Activated CD4-positive, alpha-beta T cell treated with anti-CD3 and anti-CD28 coated beads, Interleukin-2, amount 10 ng/mL, durations not matched to agents 24 days and 14 days (primary cell): ENCODE measurements at regions not wholly inside any gene's neighbourhood (a gene's known extent, or its start where the extent isn't known, plus 50 kb on each side); places are given as distances from the start of the nearest gene placed in this dataset.
"Not testable (repeated sequence)": the region's sequence is repeated elsewhere in the genome, so short reads cannot be mapped to it uniquely, and the experiment has no call there.

Experiments used
- DNase-seq: peaks from one replicate; pipeline ENCODE4 v3.0.0; 2022
- H3K27ac Mint-ChIP-seq: one replicate; pipeline ENCODE4 v1.8.0; 2022; ENCODE audit warnings: mild to moderate bottlenecking, mixed read lengths
- H3K27me3 Mint-ChIP-seq: one replicate; pipeline ENCODE4 v1.8.0; 2022; ENCODE audit warnings: mixed read lengths
- H3K36me3 Mint-ChIP-seq: one replicate; pipeline ENCODE4 v1.8.0; 2022; ENCODE audit warnings: low read depth, mild to moderate bottlenecking, mixed read lengths
- H3K4me1 Mint-ChIP-seq: one replicate; pipeline ENCODE4 v1.8.0; 2021; ENCODE audit warnings: mixed read lengths
- H3K4me3 Mint-ChIP-seq: one replicate; pipeline ENCODE4 v1.8.0; 2022; ENCODE audit warnings: mild to moderate bottlenecking, moderate library complexity, mixed read lengths
- H3K9me3 Mint-ChIP-seq: one replicate; pipeline ENCODE4 v1.8.0; 2021; ENCODE audit warnings: mixed read lengths
- intact Hi-C: fragments of 100-400 bp; cut with micrococcal nuclease; formaldehyde crosslinking; loops from one replicate; pipeline ENCODE4 v1.15.1; 2023

- not testable (repeated sequence) for H3K36me3 Mint-ChIP-seq
Measured at GRCh38 chr17:5897981-5898380, 172.2 kb upstream of the WSCD1 start.

GRCh38 chr17:5898406-5898805 is 171.8 kb upstream of the WSCD1 start:
- Mint-ChIP-seq H3K9me3 (peaks cover 3% of the 10 kb centered on the region), H3K36me3 (no peaks in the 10 kb centered on the region)

More at GRCh38 chr17:5897981-5898380, 172.2 kb upstream of the WSCD1 start:
- DNase-seq, H3K4me1 Mint-ChIP-seq, H3K9me3 Mint-ChIP-seq, H3K27me3 Mint-ChIP-seq, H3K27ac Mint-ChIP-seq, intact Hi-C loops, H3K4me3 Mint-ChIP-seq: not testable (repeated sequence)

GRCh38 chr17:5899496-5900195 is 170.5 kb upstream of the WSCD1 start:
- H3K9me3 Mint-ChIP-seq = peaks cover 5% of the 10 kb centered on the region

More at GRCh38 chr17:5898406-5898805, 171.8 kb upstream of the WSCD1 start:
- Mint-ChIP-seq H3K27ac (no peak overlapping the region), H3K4me1 (no peaks in the 10 kb centered on the region), H3K27me3 (peaks cover 5% of the 10 kb centered on the region), H3K4me3 (no peak overlapping the region)
- DNase-seq = no peak
- intact Hi-C loops = no loop called here

GRCh38 chr17:5901731-5902130 is 168.4 kb upstream of the WSCD1 start:
- no peak overlapping the region for H3K27ac Mint-ChIP-seq
- H3K4me3 Mint-ChIP-seq = no peak overlapping the region
- H3K9me3 Mint-ChIP-seq = peaks cover 5% of the 10 kb centered on the region
- H3K4me1 Mint-ChIP-seq = no peaks in the 10 kb centered on the region
- intact Hi-C loops = no loop called here
- H3K27me3 Mint-ChIP-seq = no peaks in the 10 kb centered on the region
- H3K36me3 Mint-ChIP-seq = no peaks in the 10 kb centered on the region
- no peak for DNase-seq

More at GRCh38 chr17:5899496-5900195, 170.5 kb upstream of the WSCD1 start:
- Mint-ChIP-seq H3K27ac (no peak overlapping the region), H3K4me1 (no peaks in the 10 kb centered on the region), H3K27me3 (peaks cover 2% of the 10 kb centered on the region), H3K36me3 (no peaks in the 10 kb centered on the region), H3K4me3 (no peak overlapping the region)
- DNase-seq = no peak
- intact Hi-C loops = no loop called here

- Mint-ChIP-seq H3K4me3 (no peak overlapping the region), H3K9me3 (peaks cover 5% of the 10 kb centered on the region), H3K36me3 (no peaks in the 10 kb centered on the region), H3K27ac (no peak overlapping the region), H3K27me3 (no peaks in the 10 kb centered on the region), H3K4me1 (no peaks in the 10 kb centered on the region)
- no peak for DNase-seq
- intact Hi-C loops = no loop called here
Measured at GRCh38 chr17:5902181-5903140, 167.7 kb upstream of the WSCD1 start.

GRCh38 chr17:5911919-5912318 is 158.3 kb upstream of the WSCD1 start:
- H3K36me3 Mint-ChIP-seq = no peaks in the 10 kb centered on the region
- intact Hi-C loops = no loop called here
- no peaks in the 10 kb centered on the region for H3K9me3 Mint-ChIP-seq
- H3K27ac Mint-ChIP-seq = no peak overlapping the region
- no peaks in the 10 kb centered on the region for H3K4me1 Mint-ChIP-seq
- no peak overlapping the region for H3K4me3 Mint-ChIP-seq
- H3K27me3 Mint-ChIP-seq = no peaks in the 10 kb centered on the region
- DNase-seq = no peak

GRCh38 chr17:5913032-5913531 is 157.1 kb upstream of the WSCD1 start:
- Mint-ChIP-seq H3K4me3 (no peak overlapping the region), H3K27ac (no peak overlapping the region), H3K27me3 (no peaks in the 10 kb centered on the region), H3K36me3 (no peaks in the 10 kb centered on the region), H3K9me3 (no peaks in the 10 kb centered on the region), H3K4me1 (no peaks in the 10 kb centered on the region)
- no peak for DNase-seq
- intact Hi-C loops = no loop called here

GRCh38 chr17:5913641-5914040 is 156.5 kb upstream of the WSCD1 start:
- no peak overlapping the region for H3K27ac Mint-ChIP-seq
- intact Hi-C loops = no loop called here
- no peaks in the 10 kb centered on the region for H3K36me3 Mint-ChIP-seq
- no peaks in the 10 kb centered on the region for H3K9me3 Mint-ChIP-seq
- H3K4me1 Mint-ChIP-seq = no peaks in the 10 kb centered on the region
- no peak for DNase-seq
- H3K27me3 Mint-ChIP-seq = no peaks in the 10 kb centered on the region
- H3K4me3 Mint-ChIP-seq = no peak overlapping the region

- Mint-ChIP-seq H3K27ac (no peak overlapping the region), H3K4me3 (no peak overlapping the region), H3K27me3 (no peaks in the 10 kb centered on the region), H3K4me1 (no peaks in the 10 kb centered on the region), H3K36me3 (no peaks in the 10 kb centered on the region), H3K9me3 (no peaks in the 10 kb centered on the region)
- no peak for DNase-seq
- intact Hi-C loops = no loop called here
Measured at GRCh38 chr17:5915337-5915736, 154.8 kb upstream of the WSCD1 start.

GRCh38 chr17:5919089-5919488 is 151.1 kb upstream of the WSCD1 start:
- Mint-ChIP-seq H3K4me3 (no peak overlapping the region), H3K4me1 (no peaks in the 10 kb centered on the region), H3K27me3 (no peaks in the 10 kb centered on the region), H3K36me3 (no peaks in the 10 kb centered on the region), H3K27ac (no peak overlapping the region), H3K9me3 (no peaks in the 10 kb centered on the region)
- intact Hi-C loops = no loop called here
- no peak for DNase-seq

- H3K4me3 Mint-ChIP-seq = no peak overlapping the region
- H3K4me1 Mint-ChIP-seq = no peaks in the 10 kb centered on the region
- H3K27me3 Mint-ChIP-seq = no peaks in the 10 kb centered on the region
- no peak overlapping the region for H3K27ac Mint-ChIP-seq
- no peaks in the 10 kb centered on the region for H3K9me3 Mint-ChIP-seq
- intact Hi-C loops = no loop called here
- no peak for DNase-seq
- H3K36me3 Mint-ChIP-seq = no peaks in the 10 kb centered on the region
Measured at GRCh38 chr17:5921512-5922282, 148.5 kb upstream of the WSCD1 start.

GRCh38 chr17:5922476-5922875 is 147.7 kb upstream of the WSCD1 start:
- no peaks in the 10 kb centered on the region for H3K36me3 Mint-ChIP-seq
- intact Hi-C loops = no loop called here
- no peak overlapping the region for H3K27ac Mint-ChIP-seq
- no peaks in the 10 kb centered on the region for H3K4me1 Mint-ChIP-seq
- no peak overlapping the region for H3K4me3 Mint-ChIP-seq
- no peaks in the 10 kb centered on the region for H3K9me3 Mint-ChIP-seq
- no peaks in the 10 kb centered on the region for H3K27me3 Mint-ChIP-seq
- no peak for DNase-seq

GRCh38 chr17:5929721-5930120 is 140.5 kb upstream of the WSCD1 start:
- no peak for DNase-seq
- Mint-ChIP-seq H3K4me3 (no peak overlapping the region), H3K27me3 (no peaks in the 10 kb centered on the region), H3K9me3 (no peaks in the 10 kb centered on the region), H3K36me3 (no peaks in the 10 kb centered on the region), H3K4me1 (no peaks in the 10 kb centered on the region), H3K27ac (no peak overlapping the region)
- intact Hi-C loops = no loop called here
